GM21390 (cell line): ENCODE measurements at regions not wholly inside any gene's neighbourhood (a gene's known extent, or its start where the extent isn't known, plus 50 kb on each side); places are given as distances from the start of the nearest gene placed in this dataset.

Source experiments
- ATAC-seq: cut with Tn5 transposase; IDR thresholded peaks from one replicate; pipeline ENCODE4 v1.9.1; 2021; ENCODE audit not compliant: unreplicated experiment

DNA sequence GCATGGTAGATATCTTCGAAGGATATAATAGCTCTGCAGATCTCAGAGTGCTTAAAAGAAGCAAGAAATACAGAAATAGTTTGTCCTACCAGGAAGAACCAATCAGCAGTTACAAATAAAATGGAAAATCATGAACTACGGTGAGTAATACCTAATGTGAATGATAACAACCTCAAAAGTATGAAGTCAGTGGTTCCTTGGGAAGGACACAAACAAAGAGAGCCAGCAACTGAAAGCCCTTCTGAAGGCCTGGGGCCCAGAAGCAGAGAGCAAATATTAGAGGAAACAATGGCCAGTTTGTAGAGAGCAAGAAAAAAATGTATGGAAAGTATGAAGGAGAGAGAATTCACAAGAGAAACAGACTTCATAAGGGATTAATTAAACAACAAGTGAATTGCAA is 226.8 kb upstream of the CHST9 start:
- no peak for ATAC-seq

DNA sequence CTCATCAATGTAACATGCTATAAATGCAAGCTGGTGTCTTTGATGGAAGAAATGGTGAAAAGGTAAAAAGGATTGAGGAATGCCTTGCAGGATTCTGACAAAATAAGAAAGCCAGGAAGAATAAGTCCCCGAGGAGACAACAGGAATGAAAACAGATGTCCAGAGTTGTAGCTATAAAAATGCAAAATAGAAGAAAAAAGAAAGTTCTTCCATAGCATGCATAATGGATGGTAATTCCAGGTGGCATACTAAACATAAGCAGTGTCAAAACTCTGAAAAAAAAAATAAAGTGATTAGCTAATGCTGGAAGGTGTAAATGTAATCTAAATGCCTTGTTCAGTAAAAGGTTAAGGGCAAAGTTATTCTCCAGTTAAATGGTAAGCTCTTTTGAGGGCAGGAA is 225.9 kb upstream of the CHST9 start:
- ATAC-seq = no peak

DNA sequence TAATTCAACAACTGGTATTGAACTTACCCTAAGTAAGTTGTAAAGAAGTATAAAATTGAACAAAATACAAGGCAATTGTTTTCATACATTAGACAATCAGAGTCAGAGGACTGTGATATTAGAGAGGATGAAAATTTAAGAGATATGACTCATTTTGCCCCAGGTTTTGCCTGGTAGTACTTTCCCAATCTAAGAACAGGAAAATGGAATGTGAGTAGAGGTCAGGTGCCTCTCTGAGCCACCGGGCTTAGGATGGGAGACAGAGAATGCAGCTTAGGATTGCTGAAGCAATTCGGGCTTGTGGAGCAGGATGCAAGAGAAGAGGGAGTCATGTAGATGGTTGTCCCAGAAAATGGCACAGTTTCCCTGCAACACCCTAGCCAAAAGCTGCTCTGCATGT is 219.7 kb upstream of the CHST9 start:
- ATAC-seq = no peak

GRCh38 chr18:27400001-27400400 is 214.9 kb upstream of the CHST9 start:
- ATAC-seq = no peak

DNA sequence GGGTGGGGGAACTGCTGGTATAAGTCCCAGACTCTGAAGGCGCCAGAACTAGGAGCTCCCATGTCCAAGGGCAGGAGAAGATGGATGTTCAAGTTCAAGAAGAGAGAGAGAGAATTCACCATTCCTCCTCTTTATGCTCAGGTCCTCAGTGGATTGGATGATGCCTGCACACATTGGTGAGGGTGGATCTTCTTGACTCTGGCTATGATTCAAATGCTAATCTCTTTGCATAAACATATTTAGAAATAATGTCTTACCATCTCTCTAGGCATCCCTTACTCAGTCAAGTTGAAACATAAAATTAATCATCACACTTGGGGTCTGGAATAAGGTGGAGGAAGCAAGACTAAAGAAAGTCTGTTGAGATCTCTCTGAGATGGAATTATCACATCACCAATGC is 210.6 kb upstream of the CHST9 start:
- ATAC-seq = no peak

- ATAC-seq = no peak
Measured at GRCh38 chr18:27394687-27395086, 209.6 kb upstream of the CHST9 start.

DNA sequence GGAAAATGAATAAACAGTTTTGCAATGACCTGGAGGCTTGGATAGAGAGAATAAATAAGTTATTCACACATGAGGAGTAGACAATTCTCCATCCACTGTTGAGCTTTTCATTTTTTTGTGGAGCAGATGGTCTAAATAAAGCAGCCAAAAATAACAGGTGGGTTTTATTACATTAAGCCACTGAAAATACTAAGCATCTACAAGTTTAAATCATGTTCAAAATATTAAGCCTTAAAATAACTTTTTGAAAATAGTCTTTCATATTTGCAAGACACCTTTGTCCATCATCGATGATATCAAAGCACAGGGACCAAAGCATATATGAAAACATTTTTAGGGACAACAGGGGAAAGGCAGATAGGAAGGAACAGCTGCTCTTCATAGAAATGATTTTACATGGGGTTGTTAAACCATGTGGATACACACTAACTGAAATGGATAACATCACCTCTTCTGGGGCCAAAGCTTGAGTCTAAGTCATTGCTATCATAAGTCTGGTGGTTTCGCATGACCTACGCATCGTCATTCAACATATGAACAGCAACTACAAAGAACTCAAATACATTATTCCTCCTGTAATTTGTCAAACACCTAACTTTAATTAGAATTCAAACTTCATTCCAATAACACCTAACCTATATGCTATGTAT is 197.6 kb upstream of the CHST9 start:
- no peak for ATAC-seq

GRCh38 chr18:27378431-27379095 is 193.5 kb upstream of the CHST9 start:
- no peak for ATAC-seq

DNA sequence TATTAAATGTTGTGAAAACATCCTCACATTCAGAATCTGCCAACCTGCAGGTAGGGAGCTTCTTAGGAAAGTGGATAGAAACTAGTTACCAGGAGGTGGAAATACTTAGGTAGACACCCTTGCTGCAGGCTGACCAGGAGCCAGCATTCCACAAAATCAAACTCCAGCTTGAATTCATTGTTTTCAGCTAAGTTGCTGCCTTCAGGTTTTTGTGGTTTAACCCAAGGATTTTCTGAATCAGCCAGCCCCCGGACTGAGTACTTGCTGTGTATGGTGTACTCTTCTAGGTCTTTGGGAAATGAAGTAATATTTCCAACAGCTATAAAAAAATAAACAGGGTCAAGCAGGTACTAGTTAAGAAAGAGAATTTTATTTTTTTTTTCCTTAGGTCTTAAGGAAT is 192.1 kb upstream of the CHST9 start:
- no peak for ATAC-seq

GRCh38 chr18:27372386-27372785 is 187.3 kb upstream of the CHST9 start:
- ATAC-seq = no peak

GRCh38 chr18:27366665-27367064 is 181.6 kb upstream of the CHST9 start:
- no peak for ATAC-seq

- no peak for ATAC-seq
Measured at GRCh38 chr18:27366151-27366550, 181.0 kb upstream of the CHST9 start.

DNA sequence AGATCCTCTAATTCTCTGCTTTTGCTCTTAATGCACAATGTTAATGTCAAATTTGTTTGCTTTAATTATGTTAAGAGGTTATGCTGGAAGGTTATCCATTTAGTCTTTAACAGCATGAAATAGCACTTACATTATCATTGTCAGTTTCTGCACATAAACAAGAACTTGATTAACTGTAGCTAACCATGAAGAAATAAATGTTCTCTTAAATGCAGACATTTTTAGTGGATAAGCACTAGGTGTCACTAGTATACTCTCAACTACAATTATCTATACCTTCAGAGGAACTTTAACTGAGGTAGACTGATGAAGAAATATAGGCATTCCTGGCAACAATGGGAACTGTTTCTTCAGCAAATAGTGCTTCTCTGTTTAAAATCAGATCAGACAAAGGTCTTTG is 178.8 kb upstream of the CHST9 start:
- no peak for ATAC-seq

DNA sequence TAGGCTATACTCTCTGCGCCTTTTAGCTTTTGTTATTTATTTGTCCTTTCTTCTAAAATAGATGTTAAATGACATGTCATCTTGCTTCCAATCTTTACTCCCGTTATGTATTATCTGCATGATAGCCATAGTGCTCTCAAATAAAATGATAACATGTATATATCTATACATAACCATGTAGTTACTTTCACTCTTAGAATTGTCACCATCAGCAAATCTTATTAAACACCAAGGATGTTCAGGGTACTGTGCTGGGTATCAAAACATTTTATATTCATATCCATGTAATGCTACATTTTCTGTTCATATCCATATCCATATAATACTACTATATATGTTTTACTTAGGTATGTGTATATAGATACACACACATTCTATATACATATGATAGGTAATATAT is 176.4 kb upstream of the CHST9 start:
- ATAC-seq = no peak

GRCh38 chr18:27355308-27355707 is 170.2 kb upstream of the CHST9 start:
- ATAC-seq = no peak

GRCh38 chr18:27353273-27353672 is 168.2 kb upstream of the CHST9 start:
- ATAC-seq = no peak

DNA sequence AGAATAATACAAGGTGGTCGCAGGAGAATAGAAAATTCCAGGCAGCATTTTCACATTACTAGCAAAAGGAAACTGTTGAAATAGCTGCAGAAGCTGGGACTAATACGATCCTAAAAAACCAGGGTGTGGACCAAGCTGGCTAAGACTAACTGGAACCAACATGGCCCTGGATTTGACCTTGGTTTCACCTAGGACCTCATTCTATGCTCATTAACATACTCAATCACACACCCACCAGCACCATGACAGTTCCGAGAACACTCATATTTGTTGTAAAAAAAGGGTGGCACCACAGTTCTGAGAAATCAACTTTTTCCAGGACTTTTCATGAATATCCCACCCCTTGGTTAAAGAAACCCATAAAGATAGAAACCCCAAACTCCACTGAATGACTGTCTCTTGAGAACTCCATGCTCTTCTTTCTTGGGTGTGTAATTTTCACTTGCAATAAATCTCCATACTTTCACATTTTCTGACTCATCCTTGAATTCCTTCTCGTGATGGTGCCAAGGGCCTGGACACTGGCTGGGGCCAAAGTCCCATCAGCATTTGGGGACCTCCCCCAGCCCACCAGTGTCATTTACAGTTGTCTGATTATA is 164.3 kb upstream of the CHST9 start:
- ATAC-seq = no peak

DNA sequence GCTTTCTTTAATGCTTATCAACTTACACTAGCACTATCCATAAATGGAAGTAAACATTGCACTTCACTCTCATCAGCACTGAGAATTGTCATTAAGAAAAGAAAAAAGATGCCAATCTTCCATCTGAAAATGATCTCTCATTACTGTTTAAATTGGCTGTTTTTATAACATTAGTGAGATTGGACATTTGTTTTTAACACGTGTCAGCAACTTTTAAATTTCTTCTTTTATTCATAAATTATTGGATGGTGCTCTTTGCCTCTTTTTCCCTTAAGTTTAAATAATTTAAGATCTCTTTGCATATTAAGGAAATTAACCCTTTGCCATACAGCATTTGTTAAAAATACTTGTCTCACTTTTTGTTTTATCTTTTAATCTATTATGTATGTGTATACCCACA is 146.5 kb upstream of the CHST9 start:
- no peak for ATAC-seq

- no peak for ATAC-seq
Measured at GRCh38 chr18:27314996-27315395, 129.9 kb upstream of the CHST9 start.

GRCh38 chr18:27313678-27314077 is 128.6 kb upstream of the CHST9 start:
- no peak for ATAC-seq

GRCh38 chr18:27312853-27313252 is 127.7 kb upstream of the CHST9 start:
- ATAC-seq = no peak

- ATAC-seq = no peak
Measured at GRCh38 chr18:27312153-27312552, 127.0 kb upstream of the CHST9 start.

- ATAC-seq = no peak
Measured at GRCh38 chr18:27311114-27311513, 126.0 kb upstream of the CHST9 start.
